HFFc6 (cell line): ENCODE measurements at regions not wholly inside any gene's neighbourhood (a gene's known extent, or its start where the extent isn't known, plus 50 kb on each side); places are given as distances from the start of the nearest gene placed in this dataset.

Source experiments
- DNase-seq: peaks from one replicate; pipeline ENCODE4 v3.0.0-alpha.2; 2018
- H3K27ac Mint-ChIP-seq: 2 replicates; pipeline ENCODE4 v1.8.0; 2020; ENCODE audit warnings: mild to moderate bottlenecking, mixed read lengths
- H3K27me3 Mint-ChIP-seq: 2 replicates; pipeline ENCODE4 v1.8.0; 2021; ENCODE audit warnings: mild to moderate bottlenecking, moderate library complexity, mixed read lengths; ENCODE audit not compliant: insufficient read depth
- H3K36me3 Mint-ChIP-seq: 2 replicates; pipeline ENCODE4 v1.8.0; 2021; ENCODE audit warnings: low read depth, mixed read lengths
- H3K4me1 Mint-ChIP-seq: 2 replicates; pipeline ENCODE4 v1.8.0; 2020; ENCODE audit warnings: low read depth, mixed read lengths
- H3K4me3 Mint-ChIP-seq: 2 replicates; pipeline ENCODE4 v1.8.0; 2020; ENCODE audit warnings: mild to moderate bottlenecking, moderate library complexity, mixed read lengths
- H3K9me3 Mint-ChIP-seq: 2 replicates; pipeline ENCODE4 v1.8.0; 2020; ENCODE audit warnings: mild to moderate bottlenecking, mixed read lengths
- TF ChIP-seq, protein P1 (sequence below): fragments of 200-600 bp; sonication (generic); IDR thresholded peaks from 2 replicates; pipeline ENCODE4 v1.5.0; 2021; ENCODE audit warnings: antibody characterized with exemption, mild to moderate bottlenecking

- no peak for DNase-seq
- Mint-ChIP-seq H3K36me3 (no peaks in the 10 kb centered on the region), H3K4me3 (no peak overlapping the region), H3K27me3 (peaks cover 24% of the 10 kb centered on the region), H3K4me1 (peaks cover 7% of the 10 kb centered on the region), H3K9me3 (no peaks in the 10 kb centered on the region), H3K27ac (no peak overlapping the region)
- TF ChIP-seq, protein P1, sequence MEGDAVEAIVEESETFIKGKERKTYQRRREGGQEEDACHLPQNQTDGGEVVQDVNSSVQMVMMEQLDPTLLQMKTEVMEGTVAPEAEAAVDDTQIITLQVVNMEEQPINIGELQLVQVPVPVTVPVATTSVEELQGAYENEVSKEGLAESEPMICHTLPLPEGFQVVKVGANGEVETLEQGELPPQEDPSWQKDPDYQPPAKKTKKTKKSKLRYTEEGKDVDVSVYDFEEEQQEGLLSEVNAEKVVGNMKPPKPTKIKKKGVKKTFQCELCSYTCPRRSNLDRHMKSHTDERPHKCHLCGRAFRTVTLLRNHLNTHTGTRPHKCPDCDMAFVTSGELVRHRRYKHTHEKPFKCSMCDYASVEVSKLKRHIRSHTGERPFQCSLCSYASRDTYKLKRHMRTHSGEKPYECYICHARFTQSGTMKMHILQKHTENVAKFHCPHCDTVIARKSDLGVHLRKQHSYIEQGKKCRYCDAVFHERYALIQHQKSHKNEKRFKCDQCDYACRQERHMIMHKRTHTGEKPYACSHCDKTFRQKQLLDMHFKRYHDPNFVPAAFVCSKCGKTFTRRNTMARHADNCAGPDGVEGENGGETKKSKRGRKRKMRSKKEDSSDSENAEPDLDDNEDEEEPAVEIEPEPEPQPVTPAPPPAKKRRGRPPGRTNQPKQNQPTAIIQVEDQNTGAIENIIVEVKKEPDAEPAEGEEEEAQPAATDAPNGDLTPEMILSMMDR: no peak
Measured at GRCh38 chr17:37833237-37833859, 88.5 kb upstream of the HNF1B start.

DNA sequence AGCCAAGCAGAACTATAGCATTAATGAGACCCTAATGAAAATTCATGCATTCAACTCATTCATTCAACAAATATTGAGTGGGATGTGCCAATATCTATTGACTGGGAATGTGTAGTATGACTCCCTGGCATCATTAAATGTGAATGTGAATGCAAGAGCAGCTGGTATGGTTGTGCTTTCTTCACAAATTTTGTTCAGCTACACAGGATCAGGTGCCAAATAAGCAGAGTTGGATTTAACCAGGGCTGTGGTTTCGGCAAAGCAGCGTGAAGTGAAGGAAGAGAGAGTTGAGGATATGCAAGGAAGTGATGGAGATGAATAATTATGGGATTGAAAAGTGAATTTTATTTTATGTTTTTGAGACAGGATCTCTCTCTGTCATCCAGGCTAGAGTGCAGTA is 87.1 kb upstream of the HNF1B start:
- no peak overlapping the region for H3K27ac Mint-ChIP-seq
- no peak for DNase-seq
- peaks cover 19% of the 10 kb centered on the region for H3K27me3 Mint-ChIP-seq
- no peaks in the 10 kb centered on the region for H3K36me3 Mint-ChIP-seq
- no peak overlapping the region for H3K4me3 Mint-ChIP-seq
- H3K9me3 Mint-ChIP-seq: no peaks in the 10 kb centered on the region
- H3K4me1 Mint-ChIP-seq: peaks cover 13% of the 10 kb centered on the region
- TF ChIP-seq, protein P1: no peak

DNA sequence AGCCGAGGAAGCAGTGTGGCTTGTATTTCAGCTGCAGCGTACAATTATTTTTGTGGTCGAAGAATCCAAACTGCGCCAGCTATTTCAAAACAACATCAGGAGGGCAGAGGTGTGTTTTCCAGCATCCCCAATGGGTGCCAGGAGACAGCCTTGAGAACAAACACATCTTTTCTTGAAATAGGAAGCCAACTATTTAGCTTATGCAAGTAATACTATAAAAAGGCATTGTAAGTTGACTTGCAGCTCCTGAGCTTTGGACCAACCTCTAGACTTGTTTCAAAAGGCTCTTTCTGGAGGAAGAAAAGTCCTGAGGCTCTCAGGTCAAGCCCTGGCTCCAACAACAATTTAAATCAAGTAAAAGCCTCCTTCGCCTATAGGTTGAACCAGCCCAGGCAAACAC is 86.6 kb upstream of the HNF1B start:
- no peaks in the 10 kb centered on the region for H3K9me3 Mint-ChIP-seq
- peaks cover 19% of the 10 kb centered on the region for H3K27me3 Mint-ChIP-seq
- TF ChIP-seq, protein P1: no peak
- no peak overlapping the region for H3K4me3 Mint-ChIP-seq
- DNase-seq: no peak
- peaks cover 13% of the 10 kb centered on the region for H3K4me1 Mint-ChIP-seq
- H3K27ac Mint-ChIP-seq: no peak overlapping the region
- no peaks in the 10 kb centered on the region for H3K36me3 Mint-ChIP-seq

DNA sequence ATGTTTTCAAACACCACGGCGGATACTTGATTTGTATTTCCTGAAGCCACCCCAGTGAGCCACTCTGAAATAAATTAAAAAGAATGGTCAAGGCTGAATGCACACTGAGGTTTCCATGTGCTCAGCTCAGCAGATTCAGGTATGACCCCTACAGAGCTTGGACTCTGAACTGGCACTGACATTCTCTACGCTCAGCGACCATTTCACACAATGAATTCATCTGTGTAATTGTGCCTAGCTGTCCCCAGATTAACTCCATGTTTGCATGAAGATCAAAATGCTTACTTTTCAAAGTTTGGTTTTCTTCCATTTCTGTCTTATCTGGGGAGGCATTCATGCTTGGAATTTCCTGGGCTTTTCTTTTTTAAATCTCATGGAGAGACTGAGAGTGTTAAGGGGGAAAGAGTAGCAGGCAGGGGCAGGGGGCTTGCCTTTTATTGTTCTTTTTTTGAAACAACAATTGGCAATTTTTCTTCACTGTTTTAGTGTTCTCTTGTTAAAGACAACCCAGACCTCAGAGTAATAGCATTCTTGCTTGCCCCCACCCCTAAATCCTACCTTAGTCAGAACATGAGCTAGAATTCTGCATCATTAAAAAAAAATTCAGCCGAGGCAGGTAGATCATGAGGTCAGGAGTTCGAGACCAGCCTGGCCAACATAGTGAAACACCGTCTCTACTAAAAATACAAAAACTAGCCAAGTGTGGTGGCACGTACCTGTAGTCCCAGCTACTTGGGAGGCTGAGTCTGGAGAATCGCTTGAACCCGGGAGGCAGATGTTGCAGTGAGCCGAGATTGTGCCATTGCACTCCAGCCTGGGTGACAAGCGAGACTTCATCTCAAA is 85.5 kb upstream of the HNF1B start:
- Mint-ChIP-seq H3K27ac (no peak overlapping the region), H3K27me3 (peaks cover 9% of the 10 kb centered on the region), H3K4me3 (no peak overlapping the region), H3K36me3 (no peaks in the 10 kb centered on the region), H3K9me3 (no peaks in the 10 kb centered on the region), H3K4me1 (peaks cover 21% of the 10 kb centered on the region)
- no peak for DNase-seq
- TF ChIP-seq, protein P1: no peak

- Mint-ChIP-seq H3K27me3 (peaks cover 5% of the 10 kb centered on the region), H3K27ac (no peak overlapping the region)
Measured at GRCh38 chr17:37829592-37830123, 84.8 kb upstream of the HNF1B start.

More at GRCh38 chr17:37829592-37830123, 84.8 kb upstream of the HNF1B start:
- TF ChIP-seq, protein P1: no peak
- Mint-ChIP-seq H3K4me3 (no peak overlapping the region), H3K36me3 (no peaks in the 10 kb centered on the region), H3K9me3 (no peaks in the 10 kb centered on the region), H3K4me1 (peaks cover 28% of the 10 kb centered on the region)
- DNase-seq: no peak
